ENCODE measurements at regions not wholly inside any gene's neighbourhood (a gene's known extent, or its start where the extent isn't known, plus 50 kb on each side); places are given as distances from the start of the nearest gene placed in this dataset.

- intact Hi-C loops (cut with micrococcal nuclease): no loop called here
- dilution Hi-C loops (cut with MboI; ENCODE audit: extremely low pct_ligation_motif_present, low sequenced_read_pairs): no loop called here
- no peak for TF ChIP-seq MYC (IDR thresholded peaks at IDR 0.05; ENCODE audit: low read depth, low read length)
- TF ChIP-seq POLR2A (IDR thresholded peaks at IDR 0.05; ENCODE audit: low read depth, low read length): no peak
- no peak for TF ChIP-seq GATA2 (IDR thresholded peaks at IDR 0.05; ENCODE audit: insufficient read depth, insufficient read length, low read depth, low read length)
- no peak for TF ChIP-seq JUN (IDR thresholded peaks at IDR 0.05; ENCODE audit: borderline replicate concordance, insufficient read depth, insufficient read length, low read depth)
- no TSS peak for BruUV-seq (replicated peaks)
- no peaks in the 10 kb centered on the region for H3K36me3 ChIP-seq (ENCODE audit: control insufficient read depth in 2 of 2, extremely low read depth in 1 of 2, insufficient read depth in 2 of 2, low read length in 2 of 2)
- H3K27ac ChIP-seq (ENCODE audit: insufficient read depth, low read depth, low read length): no peak overlapping the region
- DNase-seq (ENCODE audit: low read depth, low spot score) (no peak), FAIRE-seq (no peak)
- H3K4me3 ChIP-seq (replicated peaks in 1 of 3; ENCODE audit: insufficient read depth in 1 of 3, low read depth in 1 of 3, low read length in 3 of 3): no peak overlapping the region
- no peak overlapping the region for H3K9ac ChIP-seq (replicated peaks; ENCODE audit: extremely low read depth, insufficient read depth, low read length)
- no peaks in the 10 kb centered on the region for H3K9me3 ChIP-seq (replicated peaks; ENCODE audit: control insufficient read depth, insufficient read depth, low read length)
- ChIA-PET CTCF (interaction anchor here (1.2 kb wide), 1 partner anchor 8 kb away, joined by 3 read pairs; no protein-coding TSS in a partner anchor), POLR2A (no interaction called here)
- H3K4me2 ChIP-seq (ENCODE audit: insufficient read depth, low read length): no peak overlapping the region
- H3K4me1 ChIP-seq (ENCODE audit: control insufficient read depth, extremely low read depth, insufficient read depth, low read length): no peaks in the 10 kb centered on the region
- no peaks in the 10 kb centered on the region for H3K27me3 ChIP-seq (ENCODE audit: control insufficient read depth in 2 of 2, insufficient read depth in 2 of 2, low read length in 2 of 2)
- H2AFZ ChIP-seq (ENCODE audit: low read depth, low read length): no peak overlapping the region
- no peaks in the 10 kb centered on the region for H3K79me2 ChIP-seq (ENCODE audit: control insufficient read depth, insufficient read depth, low read length)
- no peaks in the 10 kb centered on the region for H4K20me1 ChIP-seq (replicated peaks; ENCODE audit: control insufficient read depth, extremely low read depth, insufficient read depth, low read length)
- H3K9me1 ChIP-seq (replicated peaks; ENCODE audit: control insufficient read depth, extremely low read depth, insufficient read depth, low read length): no peaks in the 10 kb centered on the region
Measured at GRCh38 chr5:163913548-163913947, 408.1 kb downstream of the MAT2B start.

- TF ChIP-seq MAX (IDR thresholded peaks at IDR 0.05; ENCODE audit: insufficient read depth, insufficient read length) (no peak), MYC (IDR thresholded peaks at IDR 0.05; ENCODE audit: low read depth, low read length) (no peak), GATA2 (IDR thresholded peaks at IDR 0.05; ENCODE audit: insufficient read depth, insufficient read length, low read depth, low read length) (no peak), FOS (IDR thresholded peaks at IDR 0.05; ENCODE audit: borderline replicate concordance, insufficient read depth, low read length) (no peak), CTCF (IDR thresholded peaks at IDR 0.05; ENCODE audit: extremely low read depth in 1 of 2, insufficient read depth in 1 of 2, low read depth in 1 of 2, low read length in 2 of 2) (no peak), POLR2A (IDR thresholded peaks at IDR 0.05; ENCODE audit: low read depth, low read length) (no peak), POLR2AphosphoS5 (IDR thresholded peaks at IDR 0.05; ENCODE audit: insufficient read depth, low read depth, low read length) (no peak), EZH2 (IDR thresholded peaks at IDR 0.05; ENCODE audit: borderline replicate concordance, low read depth, low read length, severe bottlenecking) (no peak)
- Histone ChIP-seq H3K36me3 (ENCODE audit: control insufficient read depth in 2 of 2, extremely low read depth in 1 of 2, insufficient read depth in 2 of 2, low read length in 2 of 2) (no peaks in the 10 kb centered on the region), H2AFZ (ENCODE audit: low read depth, low read length) (no peak overlapping the region), H3K4me3 (replicated peaks in 1 of 3; ENCODE audit: insufficient read depth in 1 of 3, low read depth in 1 of 3, low read length in 3 of 3) (no peak overlapping the region), H3K9me1 (replicated peaks; ENCODE audit: control insufficient read depth, extremely low read depth, insufficient read depth, low read length) (no peaks in the 10 kb centered on the region), H3K27me3 (ENCODE audit: control insufficient read depth in 2 of 2, insufficient read depth in 2 of 2, low read length in 2 of 2) (no peaks in the 10 kb centered on the region), H3K79me2 (ENCODE audit: control insufficient read depth, insufficient read depth, low read length) (no peaks in the 10 kb centered on the region), H3K9ac (replicated peaks; ENCODE audit: extremely low read depth, insufficient read depth, low read length) (no peak overlapping the region), H3K9me3 (replicated peaks; ENCODE audit: control insufficient read depth, insufficient read depth, low read length) (no peaks in the 10 kb centered on the region), H4K20me1 (replicated peaks; ENCODE audit: control insufficient read depth, extremely low read depth, insufficient read depth, low read length) (no peaks in the 10 kb centered on the region), H3K27ac (ENCODE audit: insufficient read depth, low read depth, low read length) (no peak overlapping the region), H3K4me1 (ENCODE audit: control insufficient read depth, extremely low read depth, insufficient read depth, low read length) (no peaks in the 10 kb centered on the region), H3K4me2 (ENCODE audit: insufficient read depth, low read length) (no peak overlapping the region)
- dilution Hi-C loops (cut with MboI; ENCODE audit: extremely low pct_ligation_motif_present, low sequenced_read_pairs) (no loop called here), intact Hi-C loops (cut with micrococcal nuclease) (no loop called here)
- DNase-seq (ENCODE audit: low read depth, low spot score) (no peak), FAIRE-seq (no peak)
- no TSS peak for BruUV-seq (replicated peaks)
- POLR2A ChIA-PET: no interaction called here
- CTCF ChIA-PET: no interaction called here
Measured at GRCh38 chr5:163914910-163915309, 409.5 kb downstream of the MAT2B start.

All from endothelial cell of umbilical vein (primary cell).